HUES64 (cell line): ENCODE measurements at regions not wholly inside any gene's neighbourhood (a gene's known extent, or its start where the extent isn't known, plus 50 kb on each side); places are given as distances from the start of the nearest gene placed in this dataset.

Experiments
- H3K27ac ChIP-seq: 2 replicates; pipeline ENCODE4 v1.7.0; 2013; ENCODE audit warnings: low read depth, low read length, inconsistent platforms
- H3K27me3 ChIP-seq: 2 replicates; pipeline ENCODE4 v1.6.1; 2013; ENCODE audit warnings: mild to moderate bottlenecking, low read length; ENCODE audit not compliant: insufficient read depth
- H3K36me3 ChIP-seq: 2 replicates; pipeline ENCODE4 v1.6.1; 2013; ENCODE audit warnings: mild to moderate bottlenecking, low read length; ENCODE audit not compliant: insufficient read depth
- H3K4me1 ChIP-seq: 2 replicates; pipeline ENCODE4 v1.6.1; 2013; ENCODE audit warnings: mild to moderate bottlenecking, low read length, moderate library complexity; ENCODE audit not compliant: insufficient read depth
- H3K4me3 ChIP-seq: 2 replicates; pipeline ENCODE4 v1.5.1; 2013; ENCODE audit warnings: mild to moderate bottlenecking, low read length, moderate library complexity
- H3K9ac ChIP-seq: 2 replicates; pipeline ENCODE4 v1.6.1; 2013; ENCODE audit warnings: mild to moderate bottlenecking, low read depth, low read length
- H3K9me3 ChIP-seq: 2 replicates; pipeline ENCODE4 v1.6.1; 2013; ENCODE audit warnings: low read depth, low read length; ENCODE audit not compliant: insufficient read depth
- WGBS: fragments of 150-250, 120-280 bp; methylation state at CpG from one replicate; pipeline ENCODE4 v1.1.7; 2013; ENCODE audit warnings: missing lambda C conversion rate; 5-methylcytosine and 5-hydroxymethylcytosine counted together

GRCh38 chr22:34797826-34798225 lies 268.1 kb upstream of the ISX start:
- Histone ChIP-seq H3K9me3 (no peaks in the 10 kb centered on the region), H3K27me3 (no peaks in the 10 kb centered on the region), H3K4me3 (no peak overlapping the region), H3K9ac (no peak overlapping the region), H3K4me1 (no peaks in the 10 kb centered on the region), H3K36me3 (no peaks in the 10 kb centered on the region), H3K27ac (no peak overlapping the region)
- 86% methylated on average over 4 of the region's 5 CpGs for WGBS

GRCh38 chr22:34798605-34799004 lies 267.4 kb upstream of the ISX start:
- H3K36me3 ChIP-seq, result no peaks in the 10 kb centered on the region

GRCh38 chr22:34800260-34800980 lies 265.5 kb upstream of the ISX start:
- Histone ChIP-seq H3K27ac (no peak overlapping the region), H3K4me3 (no peak overlapping the region), H3K4me1 (peaks cover 7% of the 10 kb centered on the region; the same call in 1 of the 2 replicates), H3K9me3 (no peaks in the 10 kb centered on the region), H3K27me3 (no peaks in the 10 kb centered on the region), H3K36me3 (no peaks in the 10 kb centered on the region), H3K9ac (no peak overlapping the region)
- 92% methylated on average over 10 of the region's 10 CpGs for WGBS

More at GRCh38 chr22:34798605-34799004, 267.4 kb upstream of the ISX start:
- Histone ChIP-seq H3K4me1 (no peaks in the 10 kb centered on the region), H3K9me3 (no peaks in the 10 kb centered on the region), H3K27me3 (no peaks in the 10 kb centered on the region), H3K4me3 (no peak overlapping the region), H3K27ac (no peak overlapping the region), H3K9ac (no peak overlapping the region)
- 89% methylated on average over 3 of the region's 3 CpGs for WGBS

- H3K4me1 ChIP-seq, result peaks cover 7% of the 10 kb centered on the region; the same call in 1 of the 2 replicates
- H3K9ac ChIP-seq, result no peak overlapping the region
- no peaks in the 10 kb centered on the region for H3K9me3 ChIP-seq
- WGBS, result 91% methylated on average over 11 of the region's 11 CpGs
- H3K4me3 ChIP-seq, result no peak overlapping the region
- no peaks in the 10 kb centered on the region for H3K27me3 ChIP-seq
- no peak overlapping the region for H3K27ac ChIP-seq
- no peaks in the 10 kb centered on the region for H3K36me3 ChIP-seq
These were observed 264.7 kb upstream of the ISX start for GRCh38 chr22:34801221-34801620.

GRCh38 chr22:34804091-34804490 lies 261.9 kb upstream of the ISX start:
- Histone ChIP-seq H3K27ac (no peak overlapping the region), H3K36me3 (no peaks in the 10 kb centered on the region), H3K27me3 (no peaks in the 10 kb centered on the region), H3K9me3 (no peaks in the 10 kb centered on the region), H3K4me1 (peaks cover 11% of the 10 kb centered on the region; the same call in 1 of the 2 replicates), H3K4me3 (no peak overlapping the region), H3K9ac (no peak overlapping the region)
- 94% methylated on average over 3 of the region's 3 CpGs for WGBS

GRCh38 chr22:34804604-34805003 lies 261.4 kb upstream of the ISX start:
- Histone ChIP-seq H3K9ac (no peak overlapping the region), H3K9me3 (no peaks in the 10 kb centered on the region), H3K27ac (no peak overlapping the region), H3K27me3 (no peaks in the 10 kb centered on the region), H3K36me3 (no peaks in the 10 kb centered on the region), H3K4me1 (peaks cover 11% of the 10 kb centered on the region; the same call in 1 of the 2 replicates), H3K4me3 (no peak overlapping the region)
- 49% methylated on average over 2 of the region's 2 CpGs for WGBS

GRCh38 chr22:34805771-34806170 lies 260.2 kb upstream of the ISX start:
- no peaks in the 10 kb centered on the region for H3K9me3 ChIP-seq
- no peaks in the 10 kb centered on the region for H3K27me3 ChIP-seq
- no peaks in the 10 kb centered on the region for H3K36me3 ChIP-seq
- no peak overlapping the region for H3K9ac ChIP-seq
- WGBS, result 97% methylated on average over 3 of the region's 3 CpGs
- H3K27ac ChIP-seq, result no peak overlapping the region
- peaks cover 11% of the 10 kb centered on the region; the same call in 1 of the 2 replicates for H3K4me1 ChIP-seq
- no peak overlapping the region for H3K4me3 ChIP-seq

GRCh38 chr22:34808618-34809017 lies 257.3 kb upstream of the ISX start:
- Histone ChIP-seq H3K9ac (no peak overlapping the region), H3K9me3 (no peaks in the 10 kb centered on the region), H3K4me3 (no peak overlapping the region), H3K4me1 (peaks cover 11% of the 10 kb centered on the region; the same call in 1 of the 2 replicates), H3K27me3 (no peaks in the 10 kb centered on the region), H3K27ac (no peak overlapping the region), H3K36me3 (no peaks in the 10 kb centered on the region)

- Histone ChIP-seq H3K9ac (no peak overlapping the region), H3K9me3 (peaks cover 8% of the 10 kb centered on the region; the same call in 1 of the 2 replicates), H3K27ac (no peak overlapping the region), H3K27me3 (no peaks in the 10 kb centered on the region), H3K4me1 (peaks cover 16% of the 10 kb centered on the region), H3K36me3 (no peaks in the 10 kb centered on the region), H3K4me3 (no peak overlapping the region)
- 86% methylated on average over 1 of the region's 1 CpG for WGBS
These were observed 253.3 kb upstream of the ISX start for GRCh38 chr22:34812631-34813030.

- H3K4me1 ChIP-seq, result peaks cover 12% of the 10 kb centered on the region
- no peaks in the 10 kb centered on the region for H3K36me3 ChIP-seq
- H3K9me3 ChIP-seq, result peaks cover 8% of the 10 kb centered on the region; the same call in 1 of the 2 replicates
- H3K4me3 ChIP-seq, result no peak overlapping the region
- WGBS, result 86% methylated on average over 1 of the region's 2 CpGs
- H3K27ac ChIP-seq, result no peak overlapping the region
- no peaks in the 10 kb centered on the region for H3K27me3 ChIP-seq
- H3K9ac ChIP-seq, result no peak overlapping the region
These were observed 251.5 kb upstream of the ISX start for GRCh38 chr22:34814260-34815025.

GRCh38 chr22:34829485-34829884 lies 236.5 kb upstream of the ISX start:
- Histone ChIP-seq H3K36me3 (no peaks in the 10 kb centered on the region), H3K4me1 (peaks cover 9% of the 10 kb centered on the region; the same call in 1 of the 2 replicates), H3K9ac (no peak overlapping the region), H3K27ac (no peak overlapping the region), H3K9me3 (no peaks in the 10 kb centered on the region), H3K4me3 (no peak overlapping the region), H3K27me3 (no peaks in the 10 kb centered on the region)
- WGBS, result 95% methylated on average over 3 of the region's 3 CpGs
